ENCODE measurements at regions not wholly inside any gene's neighbourhood (a gene's known extent, or its start where the extent isn't known, plus 50 kb on each side); places are given as distances from the start of the nearest gene placed in this dataset.
"Not testable (repeated sequence)": the region's sequence is repeated elsewhere in the genome, so short reads cannot be mapped to it uniquely, and the experiment has no call there.

GRCh38 chr19:20307127-20307526 is 140.1 kb downstream of the ZNF486 start (continued):
- TF ChIP-seq REST (IDR thresholded peaks at IDR 0.05), result no peak
- no peak for TF ChIP-seq POLR2AphosphoS2 (conservative IDR thresholded peaks at IDR 0.05; ENCODE audit: low read length)
- TF ChIP-seq HOXA7 (CRISPR knock-in tag; IDR thresholded peaks at IDR 0.05), result no peak
- TF ChIP-seq MAX (IDR thresholded peaks at IDR 0.05), result no peak
- TF ChIP-seq RCOR1 (IDR thresholded peaks at IDR 0.05; ENCODE audit: low read depth, low read length), result no peak
- no peak for TF ChIP-seq USF2 (IDR thresholded peaks at IDR 0.05)
- no peak for TF ChIP-seq MYC (IDR thresholded peaks at IDR 0.05; ENCODE audit: borderline replicate concordance, low read length)
- TF ChIP-seq KDM1A (IDR thresholded peaks at IDR 0.05; ENCODE audit: low read depth), result no peak
- no peak for TF ChIP-seq RARB (CRISPR knock-in tag; IDR thresholded peaks at IDR 0.05)

GRCh38 chr19:20296314-20296713 is 129.3 kb downstream of the ZNF486 start:
- POLR2A ChIA-PET; CTCF ChIA-PET; H3K27ac ChIP-seq; DNase-seq (ENCODE audit: low read depth in 1 of 2, low spot score in 1 of 2); FAIRE-seq; H3K9me3 ChIP-seq; H3K4me3 ChIP-seq; ATAC-seq; H3K4me1 ChIP-seq; H3K4me2 ChIP-seq: not testable (repeated sequence)
- WGBS (ENCODE audit: missing lambda C conversion rate), result 13% methylated on average over 5 of the region's 30 CpGs

- no peaks in the 10 kb centered on the region for H3K9me3 ChIP-seq
- TF ChIP-seq FOSB (CRISPR knock-in tag; IDR thresholded peaks at IDR 0.05) (no peak), BHLHE40 (IDR thresholded peaks at IDR 0.05; ENCODE audit: low read depth, low read length) (no peak), JUNB (IDR thresholded peaks at IDR 0.05) (no peak), E2F6 (IDR thresholded peaks at IDR 0.05; ENCODE audit: borderline replicate concordance, low read depth) (no peak), HOXA7 (CRISPR knock-in tag; IDR thresholded peaks at IDR 0.05) (no peak), HOXB13 (CRISPR knock-in tag; IDR thresholded peaks at IDR 0.05; ENCODE audit: low read depth) (no peak)
- ChIA-PET POLR2A (no interaction called here), CTCF (no interaction called here)
- ATAC-seq, result no peak
- no peak for FAIRE-seq
- no peak overlapping the region for H3K27ac ChIP-seq
- no peak overlapping the region for H3K4me2 ChIP-seq
- no peak for DNase-seq (ENCODE audit: low read depth in 1 of 2, low spot score in 1 of 2)
- no peaks in the 10 kb centered on the region for H3K4me1 ChIP-seq
- no peak overlapping the region for H3K4me3 ChIP-seq
These were observed 127.2 kb downstream of the ZNF486 start for GRCh38 chr19:20294181-20294580.

GRCh38 chr19:20292520-20292919 is 125.5 kb downstream of the ZNF486 start:
- H3K4me2 ChIP-seq; H3K27ac ChIP-seq; FAIRE-seq; ATAC-seq; CTCF ChIA-PET; DNase-seq (ENCODE audit: low read depth in 1 of 2, low spot score in 1 of 2); H3K9me3 ChIP-seq; H3K4me1 ChIP-seq; POLR2A ChIA-PET; H3K4me3 ChIP-seq: not testable (repeated sequence)
- 0% methylated on average over 1 of the region's 1 CpG for WGBS (ENCODE audit: missing lambda C conversion rate)

GRCh38 chr19:20289186-20289585 is 122.2 kb downstream of the ZNF486 start:
- FAIRE-seq, result no peak
- H3K4me1 ChIP-seq, result no peaks in the 10 kb centered on the region
- no peak for ATAC-seq
- POLR2A ChIA-PET, result no interaction called here
- no peak overlapping the region for H3K27ac ChIP-seq
- H3K9me3 ChIP-seq, result no peaks in the 10 kb centered on the region
- H3K4me3 ChIP-seq, result no peak overlapping the region
- no peak for TF ChIP-seq HOXB5 (CRISPR knock-in tag; IDR thresholded peaks at IDR 0.05)
- no peak for TF ChIP-seq FOXS1 (CRISPR knock-in tag; IDR thresholded peaks at IDR 0.05)
- no peak for TF ChIP-seq CBX2 (IDR thresholded peaks at IDR 0.05; ENCODE audit: borderline replicate concordance, low read depth)
- TF ChIP-seq RFX5 (IDR thresholded peaks at IDR 0.05), result no peak
- TF ChIP-seq ZC3H11A (IDR thresholded peaks at IDR 0.05), result no peak
- TF ChIP-seq ELK1 (IDR thresholded peaks at IDR 0.05; ENCODE audit: low read depth, low read length), result no peak
- no peak for TF ChIP-seq HOXB13 (CRISPR knock-in tag; IDR thresholded peaks at IDR 0.05; ENCODE audit: low read depth)
- no peak for TF ChIP-seq HES2 (IDR thresholded peaks at IDR 0.05)
- no peak for TF ChIP-seq EHF (CRISPR knock-in tag; IDR thresholded peaks at IDR 0.05)
- TF ChIP-seq ZFP36 (IDR thresholded peaks at IDR 0.05; ENCODE audit: borderline replicate concordance, partially characterized antibody), result no peak
- DNase-seq (ENCODE audit: low read depth in 1 of 2, low spot score in 1 of 2), result no peak
- H3K4me2 ChIP-seq, result no peak overlapping the region
- CTCF ChIA-PET, result no interaction called here
